ENCODE measurements at regions not wholly inside any gene's neighbourhood (a gene's known extent, or its start where the extent isn't known, plus 50 kb on each side); places are given as distances from the start of the nearest gene placed in this dataset.
A peak's percentile ranks its signal among the peaks of the same experiment; 100 is the strongest.

GRCh38 chr2:144162652-144163051, 357.3 kb downstream of the ZEB2 start:
- BruUV-seq (replicated peaks), result no TSS peak
- DNase-seq, result peak; percentile 53
- H3K27me3 Mint-ChIP-seq (ENCODE audit: unreplicated experiment), result no peaks in the 10 kb centered on the region
- H3K27ac Mint-ChIP-seq (ENCODE audit: unreplicated experiment), result no peak overlapping the region
- no peaks in the 10 kb centered on the region for H3K36me3 Mint-ChIP-seq (ENCODE audit: insufficient read depth, unreplicated experiment)
- TF ChIP-seq, protein P1, sequence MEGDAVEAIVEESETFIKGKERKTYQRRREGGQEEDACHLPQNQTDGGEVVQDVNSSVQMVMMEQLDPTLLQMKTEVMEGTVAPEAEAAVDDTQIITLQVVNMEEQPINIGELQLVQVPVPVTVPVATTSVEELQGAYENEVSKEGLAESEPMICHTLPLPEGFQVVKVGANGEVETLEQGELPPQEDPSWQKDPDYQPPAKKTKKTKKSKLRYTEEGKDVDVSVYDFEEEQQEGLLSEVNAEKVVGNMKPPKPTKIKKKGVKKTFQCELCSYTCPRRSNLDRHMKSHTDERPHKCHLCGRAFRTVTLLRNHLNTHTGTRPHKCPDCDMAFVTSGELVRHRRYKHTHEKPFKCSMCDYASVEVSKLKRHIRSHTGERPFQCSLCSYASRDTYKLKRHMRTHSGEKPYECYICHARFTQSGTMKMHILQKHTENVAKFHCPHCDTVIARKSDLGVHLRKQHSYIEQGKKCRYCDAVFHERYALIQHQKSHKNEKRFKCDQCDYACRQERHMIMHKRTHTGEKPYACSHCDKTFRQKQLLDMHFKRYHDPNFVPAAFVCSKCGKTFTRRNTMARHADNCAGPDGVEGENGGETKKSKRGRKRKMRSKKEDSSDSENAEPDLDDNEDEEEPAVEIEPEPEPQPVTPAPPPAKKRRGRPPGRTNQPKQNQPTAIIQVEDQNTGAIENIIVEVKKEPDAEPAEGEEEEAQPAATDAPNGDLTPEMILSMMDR (IDR thresholded peaks at IDR 0.05; ENCODE audit: unreplicated experiment), result peak; percentile 50
- H3K9me3 Mint-ChIP-seq (ENCODE audit: low read depth, unreplicated experiment), result no peaks in the 10 kb centered on the region
- no peaks in the 10 kb centered on the region for H3K4me1 Mint-ChIP-seq (ENCODE audit: low read depth, unreplicated experiment)
- intact Hi-C loops (cut with micrococcal nuclease; ENCODE audit: unreplicated experiment), result loop anchor here (2.0 kb wide), 1 partner anchor 208 kb away; no protein-coding TSS in a partner anchor
- no peak overlapping the region for H3K4me3 Mint-ChIP-seq (ENCODE audit: low read depth, unreplicated experiment)
- CTCF ChIA-PET, result interaction anchor here (0.6 to 1.1 kb wide), 2 partner anchors 21 to 601 kb away, joined by 3 read pairs; no protein-coding TSS in a partner anchor

- Mint-ChIP-seq H3K27me3 (ENCODE audit: unreplicated experiment) (no peaks in the 10 kb centered on the region), H3K4me3 (ENCODE audit: low read depth, unreplicated experiment) (no peak overlapping the region), H3K36me3 (ENCODE audit: insufficient read depth, unreplicated experiment) (no peaks in the 10 kb centered on the region), H3K9me3 (ENCODE audit: low read depth, unreplicated experiment) (no peaks in the 10 kb centered on the region), H3K27ac (ENCODE audit: unreplicated experiment) (no peak overlapping the region), H3K4me1 (ENCODE audit: low read depth, unreplicated experiment) (no peaks in the 10 kb centered on the region)
- intact Hi-C loops (cut with micrococcal nuclease; ENCODE audit: unreplicated experiment), result no loop called here
- no TSS peak for BruUV-seq (replicated peaks)
- no peak for DNase-seq
- CTCF ChIA-PET, result no interaction called here
- TF ChIP-seq, protein P1 (IDR thresholded peaks at IDR 0.05; ENCODE audit: unreplicated experiment), result no peak
Observed at GRCh38 chr2:144161061-144161460, 358.9 kb downstream of the ZEB2 start.

- Mint-ChIP-seq H3K27me3 (ENCODE audit: unreplicated experiment) (no peaks in the 10 kb centered on the region), H3K9me3 (ENCODE audit: low read depth, unreplicated experiment) (no peaks in the 10 kb centered on the region), H3K4me1 (ENCODE audit: low read depth, unreplicated experiment) (no peaks in the 10 kb centered on the region), H3K4me3 (ENCODE audit: low read depth, unreplicated experiment) (no peak overlapping the region), H3K36me3 (ENCODE audit: insufficient read depth, unreplicated experiment) (no peaks in the 10 kb centered on the region), H3K27ac (ENCODE audit: unreplicated experiment) (no peak overlapping the region)
- intact Hi-C loops (cut with micrococcal nuclease; ENCODE audit: unreplicated experiment), result no loop called here
- TF ChIP-seq, protein P1 (IDR thresholded peaks at IDR 0.05; ENCODE audit: unreplicated experiment), result no peak
- no TSS peak for BruUV-seq (replicated peaks)
- CTCF ChIA-PET, result no interaction called here
- DNase-seq, result no peak
Observed at GRCh38 chr2:144159240-144159639, 360.7 kb downstream of the ZEB2 start.

- no peak overlapping the region for H3K4me3 Mint-ChIP-seq (ENCODE audit: low read depth, unreplicated experiment)
- no peaks in the 10 kb centered on the region for H3K4me1 Mint-ChIP-seq (ENCODE audit: low read depth, unreplicated experiment)
- H3K27ac Mint-ChIP-seq (ENCODE audit: unreplicated experiment), result no peak overlapping the region
- no peaks in the 10 kb centered on the region for H3K9me3 Mint-ChIP-seq (ENCODE audit: low read depth, unreplicated experiment)
- intact Hi-C loops (cut with micrococcal nuclease; ENCODE audit: unreplicated experiment), result no loop called here
- TF ChIP-seq, protein P1 (IDR thresholded peaks at IDR 0.05; ENCODE audit: unreplicated experiment), result no peak
- CTCF ChIA-PET, result no interaction called here
- BruUV-seq (replicated peaks), result no TSS peak
- no peaks in the 10 kb centered on the region for H3K27me3 Mint-ChIP-seq (ENCODE audit: unreplicated experiment)
- no peaks in the 10 kb centered on the region for H3K36me3 Mint-ChIP-seq (ENCODE audit: insufficient read depth, unreplicated experiment)
- DNase-seq, result no peak
Observed at GRCh38 chr2:144158096-144158495, 361.8 kb downstream of the ZEB2 start.
